NOMO-1 (cell line): ENCODE measurements at regions not wholly inside any gene's neighbourhood (a gene's known extent, or its start where the extent isn't known, plus 50 kb on each side); places are given as distances from the start of the nearest gene placed in this dataset.

Source experiments
- DNase-seq, 2 experiments: peaks; one replicate each; lab custom pipeline; 2025; ENCODE audit not compliant: unreplicated experiment in 2 of 2; lab: John Stamatoyannopoulos, UW

- DNase-seq, result no peak
These were observed 301.8 kb upstream of the CTSO start for GRCh38 chr4:156255230-156256007.

DNA sequence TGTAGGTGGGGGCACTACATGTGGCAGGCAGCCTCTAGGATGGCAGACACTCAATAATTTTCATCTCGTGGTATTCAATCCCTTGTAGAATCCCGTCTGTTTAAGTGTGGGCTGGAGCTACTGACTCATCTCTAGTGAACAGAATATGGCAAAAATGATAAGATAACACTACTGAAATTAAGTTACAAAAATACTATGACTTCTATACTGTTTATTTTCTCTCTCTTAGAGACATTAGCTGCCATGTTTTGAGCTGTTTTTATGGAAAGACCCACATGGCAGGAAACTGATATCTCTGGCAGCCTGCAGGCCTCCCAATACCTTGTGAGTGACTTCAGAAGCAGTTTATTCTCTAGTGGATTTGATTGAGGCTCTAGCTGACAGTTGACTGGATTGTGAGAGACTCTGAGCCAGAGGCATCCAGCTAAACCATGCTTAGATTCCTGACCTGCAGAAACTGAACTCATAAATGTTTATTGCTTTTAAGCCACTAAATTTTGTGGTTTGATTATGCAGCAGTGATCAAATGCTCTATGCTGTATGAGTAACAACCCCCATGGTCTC lies 298.8 kb upstream of the CTSO start:
- DNase-seq, result no peak

DNA sequence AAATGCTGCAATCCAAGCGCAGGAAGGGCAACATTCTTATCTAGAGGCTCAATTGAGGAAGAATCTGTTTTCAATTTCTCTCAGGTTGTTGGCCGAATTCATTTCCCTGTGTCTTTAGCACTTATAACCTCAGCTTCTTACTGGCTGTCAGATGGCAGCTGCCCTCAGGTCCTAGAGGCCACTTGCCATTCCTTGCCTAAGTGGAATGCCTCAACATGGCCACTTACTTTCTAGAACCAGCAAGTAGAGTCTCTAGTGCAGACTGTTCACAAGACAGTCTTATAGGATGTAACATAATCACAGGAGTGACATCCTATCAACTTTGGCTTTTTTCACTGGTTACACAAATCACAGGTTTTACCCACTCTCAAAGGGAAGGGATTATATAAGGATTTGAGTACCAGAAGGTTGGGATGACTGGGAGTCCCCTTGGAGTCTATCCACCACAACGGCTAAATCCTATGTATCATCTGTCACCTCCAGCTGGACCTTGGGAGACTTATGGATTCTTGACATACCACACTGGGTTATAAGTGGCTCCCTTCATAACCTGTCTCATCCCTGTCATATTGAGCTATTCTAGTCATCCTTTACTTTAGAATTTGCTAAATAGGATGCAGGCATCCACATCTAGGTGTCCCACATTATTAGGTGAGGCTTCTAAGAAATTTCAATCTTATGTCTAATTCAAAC lies 297.9 kb upstream of the CTSO start:
- no peak for DNase-seq

DNA sequence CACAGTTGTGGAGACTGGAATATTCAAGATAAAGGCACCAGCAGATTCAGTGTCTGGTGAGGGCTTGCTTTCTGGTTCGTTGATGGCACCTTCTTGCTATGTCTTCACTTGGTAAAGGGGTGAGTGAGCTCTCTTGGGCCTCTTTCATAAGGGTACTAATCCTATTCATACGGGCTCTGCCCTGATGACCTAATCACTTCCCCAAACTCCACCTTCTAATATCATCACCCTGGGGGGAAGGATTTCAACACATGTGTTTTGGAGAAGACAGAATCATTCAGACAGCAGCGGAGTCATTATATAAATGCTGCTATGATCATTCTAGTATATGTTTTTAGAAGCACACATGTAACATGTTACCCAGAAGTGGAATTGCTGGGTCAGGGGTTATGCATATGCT lies 295.3 kb upstream of the CTSO start:
- DNase-seq, result no peak

- no peak for DNase-seq
These were observed 293.8 kb upstream of the CTSO start for GRCh38 chr4:156247470-156247869.

GRCh38 chr4:156243015-156243414 lies 289.3 kb upstream of the CTSO start:
- DNase-seq, result no peak

DNA sequence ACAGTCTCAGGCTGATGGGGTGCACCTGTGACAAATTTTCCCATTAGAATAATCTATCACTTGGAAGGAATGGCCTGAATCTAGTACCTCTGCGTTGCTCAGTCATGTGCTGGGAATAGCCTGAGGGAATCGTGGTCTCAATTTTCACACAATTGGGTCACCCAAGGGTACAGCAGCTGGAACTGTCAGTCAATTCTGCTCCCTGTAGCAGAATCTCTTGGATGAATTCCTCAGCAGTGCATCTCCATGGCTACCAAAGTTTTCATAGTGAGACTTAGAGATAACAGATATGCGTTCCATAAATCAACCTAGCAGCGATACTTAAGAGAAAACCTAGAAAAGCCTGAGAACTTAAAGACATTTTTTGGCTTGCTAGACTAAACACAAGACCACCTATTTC lies 288.7 kb upstream of the CTSO start:
- DNase-seq, result no peak

DNA sequence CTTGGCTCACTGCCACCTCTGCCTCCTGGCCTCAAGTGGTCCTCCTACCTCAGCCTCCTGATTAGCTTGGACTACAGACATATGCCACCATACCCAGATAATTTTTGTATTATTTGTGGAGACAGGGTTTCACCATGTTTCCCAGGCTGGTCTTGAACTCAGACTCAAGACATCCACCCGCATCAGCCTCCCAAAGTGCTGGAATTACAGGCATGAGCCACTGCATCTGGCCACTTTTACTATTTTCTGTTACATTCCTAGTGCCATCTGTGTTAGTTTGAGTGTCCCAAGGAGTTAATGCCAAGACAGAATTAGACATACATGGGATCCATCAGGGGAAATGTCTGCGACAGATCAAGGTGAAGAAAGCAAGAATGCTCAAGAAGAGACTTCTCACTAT lies 288.2 kb upstream of the CTSO start:
- no peak for DNase-seq

DNA sequence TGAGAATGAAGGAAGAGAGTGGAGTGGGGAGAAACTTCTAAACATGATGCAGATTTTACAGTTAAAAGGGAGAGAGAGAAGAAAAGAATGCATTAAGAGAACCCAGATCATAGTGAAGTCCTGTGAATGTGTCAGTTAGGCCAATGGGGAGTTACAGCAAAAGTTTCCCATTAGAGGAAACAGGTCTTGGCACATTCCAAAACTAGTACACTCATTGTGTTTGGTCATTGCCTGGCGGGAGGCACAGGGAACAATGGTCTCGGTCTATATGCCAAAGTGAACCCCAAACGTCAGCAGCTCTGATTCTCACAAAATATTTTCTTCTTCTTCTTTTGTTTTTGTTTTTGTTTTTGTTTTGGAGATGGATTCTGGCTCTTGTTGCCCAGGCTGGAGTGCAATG lies 284.5 kb upstream of the CTSO start:
- DNase-seq, result no peak

DNA sequence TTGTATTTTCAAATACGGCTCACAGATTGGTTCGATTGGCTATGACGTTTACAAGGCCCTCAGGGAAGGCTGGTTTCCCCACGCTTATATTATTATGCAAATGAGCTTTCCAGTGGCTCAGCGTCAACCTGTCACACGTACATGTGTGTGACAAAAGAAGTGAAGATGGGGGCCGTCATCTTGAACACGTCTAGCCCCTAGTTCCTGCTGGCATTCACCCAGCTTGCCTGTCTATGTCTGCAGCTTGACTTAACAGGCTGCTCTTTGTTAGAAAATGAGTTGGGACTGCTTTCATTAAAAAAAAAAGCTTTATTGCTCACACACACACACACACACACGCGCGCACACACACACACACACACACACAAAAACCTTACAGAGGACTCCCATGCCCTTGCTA lies 283.6 kb upstream of the CTSO start:
- no peak for DNase-seq

DNA sequence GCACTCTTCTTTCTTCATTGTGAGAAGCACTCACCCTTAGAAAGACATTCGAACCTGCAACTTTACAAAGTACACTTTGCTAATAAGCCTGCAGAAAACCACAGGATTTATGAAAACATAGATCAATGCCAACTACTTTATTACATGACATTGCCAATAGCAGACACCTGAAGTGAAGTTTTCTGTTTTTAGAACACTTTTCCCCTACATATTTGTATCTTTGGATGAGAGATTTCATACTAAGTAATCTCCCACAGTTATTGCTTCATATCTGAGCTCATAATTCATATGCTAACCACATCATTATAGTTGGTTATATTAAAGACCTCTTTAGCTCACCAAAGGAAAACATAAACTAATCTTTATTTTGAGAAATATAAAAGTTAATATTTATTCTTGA lies 276.5 kb upstream of the CTSO start:
- no peak for DNase-seq

- DNase-seq, result no peak
These were observed 275.0 kb upstream of the CTSO start for GRCh38 chr4:156228676-156229075.

- DNase-seq, result no peak
These were observed 273.7 kb upstream of the CTSO start for GRCh38 chr4:156227321-156227720.

DNA sequence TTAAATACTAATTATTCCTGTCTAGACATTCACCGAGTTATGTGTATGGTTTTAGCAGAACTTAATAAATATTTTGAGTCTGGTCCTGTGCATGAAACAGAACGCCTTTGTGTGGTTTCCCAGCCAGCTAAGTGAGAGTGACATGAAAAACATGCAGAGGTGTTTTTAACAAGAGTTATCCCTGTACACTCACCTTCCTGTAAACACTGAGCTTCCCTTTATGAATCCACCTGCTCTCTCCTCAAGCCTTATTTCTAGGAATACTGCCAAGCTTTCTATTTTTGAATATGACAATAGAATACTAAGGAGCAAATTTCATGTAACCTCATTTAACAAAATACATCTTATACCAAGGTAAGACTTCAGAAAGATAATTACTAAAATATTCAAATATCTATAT lies 270.3 kb upstream of the CTSO start:
- DNase-seq, result no peak

- no peak for DNase-seq
These were observed 263.6 kb upstream of the CTSO start for GRCh38 chr4:156217236-156217635.

DNA sequence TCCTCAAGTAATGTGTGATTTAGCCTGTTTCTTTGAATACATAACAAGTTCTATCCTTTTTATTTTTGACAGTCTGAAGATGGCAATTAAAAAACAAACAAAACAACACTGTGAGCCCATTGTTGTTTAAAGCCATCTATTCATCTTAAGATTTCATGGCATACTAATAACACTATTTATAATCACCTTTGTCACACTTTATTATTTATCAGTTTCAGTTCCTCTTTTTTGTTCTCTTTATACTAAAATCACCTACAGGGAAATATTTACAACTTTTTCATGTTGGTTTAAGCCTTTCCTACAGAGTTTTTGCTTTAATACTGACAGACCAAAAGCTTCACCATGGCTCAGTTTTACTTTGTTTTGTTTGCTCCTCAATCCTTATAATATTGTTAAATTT lies 247.4 kb upstream of the CTSO start:
- DNase-seq, result no peak

DNA sequence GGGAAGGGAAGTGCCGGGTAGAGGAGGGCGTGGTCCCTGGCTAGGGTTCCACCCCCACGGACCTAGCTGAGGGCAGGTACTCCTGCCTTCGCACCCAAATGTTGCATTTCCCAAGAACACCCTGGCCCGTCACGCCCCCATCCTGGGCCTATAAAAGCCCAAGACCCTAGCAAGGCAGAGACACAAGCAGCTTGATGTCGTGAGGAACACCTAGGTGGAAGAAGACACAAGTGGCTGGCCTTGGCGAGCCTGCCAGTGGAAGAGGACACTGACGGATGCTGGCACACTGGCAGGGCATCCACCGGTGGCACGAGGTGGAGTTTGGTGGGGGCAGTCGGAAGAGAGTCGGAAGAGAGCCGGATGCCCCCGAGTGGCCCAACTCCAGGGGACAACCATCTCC lies 244.8 kb upstream of the CTSO start:
- DNase-seq, result no peak

DNA sequence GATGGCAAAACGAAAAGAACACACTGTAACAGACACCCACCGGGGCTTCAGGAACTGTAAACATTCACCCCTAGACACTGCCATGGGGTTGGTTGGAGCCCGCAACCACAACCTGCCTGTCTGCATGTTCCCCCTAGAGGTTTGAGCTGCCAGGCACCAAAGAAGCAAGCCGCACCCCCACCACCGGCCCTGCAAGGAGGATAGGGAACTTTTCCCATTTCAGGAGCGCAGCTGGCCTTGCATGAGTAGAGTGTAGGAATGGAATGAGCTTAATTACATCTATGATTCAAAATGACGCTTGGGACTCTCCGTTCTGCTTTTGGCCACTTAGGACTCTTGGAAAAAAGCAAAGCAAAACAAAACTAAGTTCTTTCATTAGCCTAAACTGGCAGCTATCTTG lies 243.6 kb upstream of the CTSO start:
- no peak for DNase-seq

- no peak for DNase-seq
These were observed 243.1 kb upstream of the CTSO start for GRCh38 chr4:156196722-156197121.

DNA sequence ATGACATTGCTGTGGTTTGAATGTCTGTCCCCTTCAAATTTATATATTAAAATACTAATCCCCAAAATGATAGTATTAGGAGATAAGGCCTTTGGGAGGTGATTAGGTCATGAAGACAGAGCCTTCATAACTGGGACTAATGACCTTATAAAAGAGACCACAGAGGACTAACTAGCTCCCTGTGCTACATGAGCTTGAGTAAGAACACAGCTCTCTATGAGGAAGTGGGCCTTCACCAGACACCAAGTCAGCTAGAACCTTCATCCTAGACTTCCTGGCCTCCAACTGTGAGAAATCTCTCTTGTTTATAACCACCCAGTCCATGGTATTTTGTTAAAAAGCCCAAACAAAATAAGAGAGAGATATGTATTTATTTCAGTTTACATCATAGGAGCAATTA lies 242.2 kb upstream of the CTSO start:
- no peak for DNase-seq

DNA sequence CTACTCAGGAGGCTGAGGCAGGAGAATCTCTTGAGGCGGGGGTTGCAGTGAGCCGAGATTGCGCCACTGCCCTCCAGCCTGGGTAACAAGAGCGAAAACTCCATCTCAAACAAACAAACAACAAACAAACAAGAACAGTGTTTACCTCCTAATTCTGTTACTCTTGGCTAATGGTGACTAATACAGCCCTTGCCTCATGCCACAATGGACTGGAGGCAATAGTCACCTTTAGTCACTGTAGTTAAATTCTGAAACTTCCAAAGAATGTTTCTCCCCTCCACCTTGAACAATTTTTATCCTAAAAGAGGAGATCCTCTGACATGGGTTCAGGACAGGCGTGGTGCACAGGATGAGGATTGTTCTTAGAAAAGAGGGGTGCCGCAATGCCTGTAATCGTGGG lies 241.2 kb upstream of the CTSO start:
- no peak for DNase-seq

- DNase-seq, result no peak
These were observed 240.1 kb upstream of the CTSO start for GRCh38 chr4:156193800-156194199.
